Liver (tissue), 3 donors: ENCODE measurements at regions not wholly inside any gene's neighbourhood (a gene's known extent, or its start where the extent isn't known, plus 50 kb on each side); places are given as distances from the start of the nearest gene placed in this dataset.

Experiments
- CTCF ChIP-seq: fragments of 150-350 bp; IDR thresholded peaks from 2 replicates; pipeline ENCODE4 v1.5.1; 2017; ENCODE audit warnings: improper control_type of control experiment, low read depth, low read length; ENCODE audit not compliant: missing input control
- EGR1 ChIP-seq, 2 donors: IDR thresholded peaks; 2 replicates each; pipeline ENCODE4 v1.6.1; 2016 to 2018; ENCODE audit warnings: antibody characterized with exemption in 2 of 2, low read depth in 2 of 2
- MAX ChIP-seq: IDR thresholded peaks from 2 replicates; pipeline ENCODE4 v1.6.1; 2016; ENCODE audit warnings: antibody characterized with exemption
- REST ChIP-seq: IDR thresholded peaks from 2 replicates; pipeline ENCODE4 v1.6.1; 2016; ENCODE audit warnings: antibody characterized with exemption, mild to moderate bottlenecking
- SP1 ChIP-seq: IDR thresholded peaks from 2 replicates; pipeline ENCODE4 v1.6.1; 2018; ENCODE audit warnings: antibody characterized with exemption, mild to moderate bottlenecking
- TAF1 ChIP-seq: conservative IDR thresholded peaks from 2 replicates; pipeline ENCODE4 v1.6.1; 2016; ENCODE audit warnings: antibody characterized with exemption, mild to moderate bottlenecking
- YY1 ChIP-seq: IDR thresholded peaks from 2 replicates; pipeline ENCODE4 v1.6.1; 2016; ENCODE audit warnings: antibody characterized with exemption, mild to moderate bottlenecking
- ZBTB33 ChIP-seq: IDR thresholded peaks from 2 replicates; pipeline ENCODE4 v1.6.1; 2016; ENCODE audit warnings: antibody characterized with exemption
- TF ChIP-seq, protein P1 (sequence below): IDR thresholded peaks from 2 replicates; pipeline ENCODE4 v1.6.1; 2016; ENCODE audit warnings: antibody characterized with exemption
- donor health status: healthy.
- donor health status: healthy.

- TF ChIP-seq CTCF (no peak), TAF1 (no peak), EGR1 (IDR thresholded peaks at IDR 0.05; ENCODE audit: low read depth in 2 of 2) (no peak), REST (no peak), MAX (no peak), YY1 (no peak), ZBTB33 (no peak), SP1 (no peak)
- TF ChIP-seq, protein P1, sequence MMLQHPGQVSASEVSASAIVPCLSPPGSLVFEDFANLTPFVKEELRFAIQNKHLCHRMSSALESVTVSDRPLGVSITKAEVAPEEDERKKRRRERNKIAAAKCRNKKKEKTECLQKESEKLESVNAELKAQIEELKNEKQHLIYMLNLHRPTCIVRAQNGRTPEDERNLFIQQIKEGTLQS, result no peak
These were observed 639.6 kb downstream of the CBLN4 start for GRCh38 chr20:55365745-55366144.
